NK-92 treated with Interleukin-12 subunit alpha and Interleukin-12 subunit beta, amount 100 ng/mL, for 24 hours (cell line): ENCODE measurements at regions not wholly inside any gene's neighbourhood (a gene's known extent, or its start where the extent isn't known, plus 50 kb on each side); places are given as distances from the start of the nearest gene placed in this dataset.
"Not testable (repeated sequence)": the region's sequence is repeated elsewhere in the genome, so short reads cannot be mapped to it uniquely, and the experiment has no call there.

Experiments used
- DNase-seq: peaks from one replicate; lab custom pipeline; 2025; lab: John Stamatoyannopoulos, UW

DNA sequence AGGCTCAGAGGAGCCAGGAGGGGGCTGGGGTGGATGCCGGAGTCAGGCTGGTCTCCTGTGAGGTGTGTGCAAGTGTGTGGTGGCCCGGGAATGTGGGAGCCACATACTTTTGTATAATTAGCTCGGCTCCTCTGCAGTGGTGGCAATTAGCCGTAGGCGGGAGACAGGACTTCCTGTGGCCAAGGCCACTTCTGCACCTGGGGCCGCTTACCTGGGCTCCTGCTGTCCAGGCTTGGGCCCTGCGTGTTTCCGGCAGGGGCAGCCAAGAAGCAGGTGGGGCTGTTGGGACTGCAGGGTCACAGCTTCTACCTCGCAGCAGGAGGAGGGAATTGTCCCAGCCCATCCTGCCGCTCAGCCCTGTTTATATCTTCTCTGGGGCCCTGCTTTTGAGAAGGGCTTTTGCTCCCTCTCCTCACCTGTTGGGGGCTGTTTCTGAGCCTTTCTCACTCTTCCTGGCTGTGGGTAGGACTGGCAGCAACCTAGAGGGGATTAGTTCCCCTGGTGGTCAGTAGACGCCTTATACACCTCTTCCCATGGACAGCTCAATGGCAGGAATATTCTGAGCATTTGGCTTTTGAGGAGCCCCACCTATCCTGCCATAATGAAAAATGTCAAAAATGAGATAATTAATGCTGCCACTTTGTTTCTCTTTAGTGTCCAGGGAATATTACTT lies 145.4 kb upstream of the PITX1 start:
- no peak for DNase-seq

DNA sequence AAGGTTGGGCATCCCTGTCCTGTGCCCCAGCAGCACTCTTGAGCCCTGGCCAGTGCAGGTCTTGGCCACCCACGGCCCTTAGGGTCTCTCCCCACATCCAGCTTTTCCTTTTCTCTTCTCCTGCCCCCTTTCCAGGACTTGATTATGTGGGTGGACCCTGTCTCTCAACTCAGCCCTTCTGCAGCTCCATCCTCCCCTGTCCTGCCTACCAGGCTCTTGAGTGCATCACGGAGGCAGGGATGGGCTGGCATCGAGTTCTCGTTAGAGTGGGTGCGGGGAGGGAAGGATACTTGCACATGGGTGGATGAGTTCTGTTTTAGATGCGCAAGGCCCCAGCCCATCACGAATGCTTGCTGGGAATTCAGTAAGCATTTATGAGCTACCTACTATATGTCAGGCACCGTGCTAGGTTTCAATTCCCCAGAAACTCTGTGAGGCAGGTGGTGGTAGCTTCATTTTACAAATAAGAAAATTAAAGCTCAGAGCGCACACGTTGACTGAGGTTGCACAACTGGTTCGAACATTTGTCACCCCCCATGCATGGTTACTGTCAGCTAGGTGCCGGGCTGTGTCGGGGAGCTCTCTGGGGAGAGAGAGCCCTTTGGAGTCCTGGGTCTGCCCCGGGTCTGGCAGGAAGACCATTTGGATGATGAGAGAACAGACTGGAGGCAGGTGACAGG lies 144.6 kb upstream of the PITX1 start:
- DNase-seq = no peak

DNA sequence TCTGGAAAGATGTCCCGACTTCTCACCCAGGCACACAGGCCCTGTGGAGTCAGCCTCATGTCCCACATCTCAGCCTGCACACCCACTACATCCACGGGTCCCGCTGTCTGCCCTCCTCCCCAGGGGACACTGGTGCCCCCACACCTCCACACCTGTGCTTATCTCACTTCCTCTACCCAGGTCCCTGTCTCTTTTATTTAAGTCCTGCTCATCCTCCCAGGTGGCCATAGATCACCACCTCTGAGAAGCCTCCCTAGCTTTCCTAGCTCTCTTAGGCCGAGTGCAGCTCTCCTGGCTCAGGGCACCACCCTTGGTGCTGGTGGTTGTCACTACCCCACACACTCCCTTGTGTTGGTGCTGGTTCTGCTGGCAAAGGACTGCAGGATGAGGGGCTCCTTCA lies 143.6 kb upstream of the PITX1 start:
- DNase-seq = no peak

DNA sequence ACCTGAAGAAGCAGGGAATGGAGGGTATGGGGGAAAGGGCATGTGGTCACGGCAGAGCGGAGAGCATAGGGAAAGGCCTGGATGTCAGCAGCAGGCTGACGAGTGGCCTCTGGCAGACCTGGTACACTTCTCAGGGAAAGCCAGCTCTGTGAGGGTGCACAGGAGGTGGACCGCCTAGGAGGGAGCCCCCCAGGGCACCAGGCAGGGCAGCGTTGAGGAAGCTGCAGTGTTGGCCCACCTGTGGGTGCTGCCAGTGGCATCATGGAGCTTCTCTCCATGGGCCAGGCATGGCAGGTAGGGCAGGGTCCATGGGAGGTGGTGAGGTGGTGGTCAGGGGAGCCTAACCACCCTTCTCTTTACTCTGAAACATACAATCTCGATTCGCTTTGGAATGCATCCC lies 143.0 kb upstream of the PITX1 start:
- no peak for DNase-seq

DNA sequence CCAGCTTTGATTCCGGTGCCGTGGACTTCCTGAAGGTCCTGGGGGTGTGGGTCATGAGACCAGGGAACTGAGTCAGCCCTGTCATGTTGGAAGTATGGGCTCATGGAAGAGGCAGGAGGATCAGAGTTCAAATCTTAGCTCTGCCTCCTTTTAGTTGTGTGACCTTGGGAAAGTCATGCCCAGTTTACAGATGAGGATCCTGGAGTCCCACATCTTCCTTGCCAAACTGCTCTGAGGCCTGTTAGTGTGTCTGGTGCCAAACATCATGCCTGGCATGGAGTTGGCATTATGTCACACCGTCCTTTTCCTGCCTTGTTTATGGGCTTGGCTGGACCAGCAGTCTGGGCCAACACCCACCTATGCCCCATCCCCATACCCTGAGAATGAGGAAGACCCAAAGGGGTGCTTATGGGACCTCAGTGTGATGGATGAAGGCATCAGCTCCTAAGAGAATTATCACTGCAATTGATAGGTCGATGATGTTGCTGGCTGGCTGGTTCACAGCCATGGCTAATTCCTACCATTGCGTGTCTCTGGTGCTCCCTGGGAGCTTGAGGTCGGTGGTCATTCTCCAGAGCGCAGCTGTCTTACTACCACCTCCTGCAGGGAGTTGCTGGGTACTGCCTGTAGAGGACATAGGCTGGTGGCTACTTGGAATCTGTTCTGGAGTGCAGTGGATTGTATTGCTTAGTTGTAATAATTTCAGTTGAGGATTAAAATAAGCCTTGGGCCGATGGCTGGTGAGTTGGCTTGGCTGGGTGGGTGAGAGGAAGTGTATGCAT lies 140.5 kb upstream of the PITX1 start:
- no peak for DNase-seq

DNA sequence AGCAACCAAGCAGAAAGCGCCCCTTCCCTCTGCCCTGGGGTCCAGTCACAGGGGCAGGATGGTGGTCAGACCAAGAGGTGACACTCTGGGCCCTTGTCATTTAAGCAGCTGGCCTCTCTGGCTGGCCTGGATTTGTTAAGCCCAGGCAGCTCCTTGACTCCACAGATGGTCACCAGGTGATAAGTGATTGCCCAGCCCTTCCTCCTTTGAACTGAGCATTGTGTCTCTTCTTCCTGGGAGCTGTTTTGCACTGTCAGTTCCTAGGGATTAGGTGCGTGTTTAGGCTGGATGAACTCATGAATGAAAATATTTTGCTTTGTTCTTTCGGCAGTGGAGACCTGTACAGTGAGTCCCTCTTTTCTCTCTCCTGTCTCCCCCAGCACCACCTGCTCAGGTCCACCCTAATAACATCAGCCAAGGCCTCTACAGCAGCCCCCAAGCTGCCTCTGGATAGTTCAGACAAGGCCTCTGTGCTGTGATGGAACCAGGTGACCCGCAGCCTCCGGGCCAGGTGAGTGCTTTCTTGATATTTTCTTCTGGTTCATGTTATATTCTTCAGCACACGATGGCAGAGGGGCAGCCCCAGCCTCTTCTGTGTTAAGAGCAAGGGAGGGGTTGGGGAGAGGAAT lies 139.7 kb upstream of the PITX1 start:
- DNase-seq = no peak

DNA sequence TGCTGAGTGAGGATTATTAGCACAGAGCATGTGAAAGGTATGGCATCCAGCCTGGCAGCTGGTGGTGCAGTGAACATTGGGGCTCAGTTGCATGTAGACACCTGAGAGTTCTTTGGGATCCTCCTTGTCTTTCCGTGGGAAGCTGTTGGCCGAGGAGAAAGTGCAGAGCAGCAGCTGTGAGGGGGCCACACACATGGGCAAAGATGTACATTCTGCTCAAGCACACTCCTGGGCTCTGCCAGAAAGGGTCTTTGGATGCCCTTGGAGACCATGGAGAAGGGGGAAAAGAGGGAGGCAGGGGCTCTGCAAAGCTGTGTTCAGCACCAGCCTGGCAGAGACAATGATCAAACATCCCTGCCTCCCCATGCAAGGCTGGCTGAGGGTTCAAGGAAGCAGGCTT lies 138.7 kb upstream of the PITX1 start:
- DNase-seq = no peak

DNA sequence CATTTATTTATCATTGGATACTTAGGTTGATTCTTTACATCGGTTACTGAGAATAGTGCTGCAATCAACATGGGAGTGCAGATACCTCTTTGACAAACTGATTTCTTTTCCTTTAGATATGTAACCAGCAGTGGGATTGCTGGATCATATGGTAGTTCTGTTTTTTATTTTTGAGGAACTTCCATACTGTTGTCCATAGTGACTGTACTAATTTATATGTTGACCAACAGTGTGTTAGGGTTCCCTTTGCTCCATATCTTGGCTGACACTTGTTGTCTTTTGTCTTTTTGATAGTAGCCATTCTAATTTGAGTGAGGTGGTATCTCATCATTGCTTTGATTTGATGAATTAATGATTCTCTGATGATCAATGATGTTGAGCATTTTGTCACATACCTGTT lies 137.3 kb upstream of the PITX1 start:
- no peak for DNase-seq

DNA sequence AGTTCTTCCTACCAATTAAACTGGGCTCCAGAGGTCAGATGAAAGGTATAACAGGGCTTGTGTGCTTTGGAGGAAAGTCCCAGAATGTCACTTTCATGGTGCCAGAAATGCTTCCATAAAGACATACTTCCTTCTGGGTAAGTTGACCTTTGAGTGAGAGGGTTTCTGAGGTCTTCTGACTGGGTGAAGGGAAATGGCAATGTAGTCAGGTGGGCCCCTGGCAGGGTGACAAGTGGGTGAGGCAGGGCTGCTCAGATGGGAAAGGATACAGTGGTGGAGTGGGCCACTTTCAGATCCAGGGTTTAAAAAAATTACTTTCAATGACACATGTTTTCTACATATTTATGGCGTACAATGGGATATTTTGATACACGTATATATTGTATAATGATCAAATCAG lies 136.5 kb upstream of the PITX1 start:
- DNase-seq = no peak

DNA sequence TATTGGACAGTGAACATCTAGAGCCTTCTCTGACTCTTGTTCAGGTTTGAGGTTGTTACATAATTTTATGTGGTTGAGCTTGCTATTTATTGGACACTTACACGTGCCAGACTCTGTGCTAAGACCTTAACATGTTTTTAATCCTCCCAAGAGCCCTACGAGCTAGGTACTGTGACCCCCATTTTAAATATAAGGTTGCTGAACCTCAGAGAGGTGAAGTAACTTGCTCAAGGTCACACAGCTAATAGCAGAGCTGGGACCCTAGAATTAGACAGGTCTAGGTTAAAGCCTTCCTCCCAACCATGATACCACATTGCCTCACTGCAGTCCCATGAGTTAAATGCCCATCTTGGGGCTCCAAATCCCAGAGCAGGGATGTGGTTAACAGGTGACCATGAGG lies 135.7 kb upstream of the PITX1 start:
- no peak for DNase-seq

DNA sequence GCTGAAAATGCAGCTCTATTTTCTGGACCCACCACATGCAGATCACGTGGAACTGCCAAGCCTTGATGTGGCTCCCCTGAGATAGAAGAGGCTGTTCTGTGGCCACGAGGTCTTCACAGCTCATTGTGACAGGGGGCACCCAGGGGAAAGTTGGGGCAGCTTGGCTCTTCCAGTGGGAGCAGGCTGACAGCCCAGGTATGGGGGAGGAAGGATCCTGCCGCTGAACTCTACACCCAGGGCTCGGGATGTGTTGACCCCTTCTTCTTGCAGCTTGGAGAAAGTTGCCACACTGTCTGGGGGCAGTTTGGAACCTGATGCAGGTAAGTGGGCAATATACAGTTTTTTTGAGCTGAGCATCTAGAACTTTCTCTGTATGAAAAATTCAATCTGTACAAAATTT lies 133.6 kb upstream of the PITX1 start:
- DNase-seq = no peak

DNA sequence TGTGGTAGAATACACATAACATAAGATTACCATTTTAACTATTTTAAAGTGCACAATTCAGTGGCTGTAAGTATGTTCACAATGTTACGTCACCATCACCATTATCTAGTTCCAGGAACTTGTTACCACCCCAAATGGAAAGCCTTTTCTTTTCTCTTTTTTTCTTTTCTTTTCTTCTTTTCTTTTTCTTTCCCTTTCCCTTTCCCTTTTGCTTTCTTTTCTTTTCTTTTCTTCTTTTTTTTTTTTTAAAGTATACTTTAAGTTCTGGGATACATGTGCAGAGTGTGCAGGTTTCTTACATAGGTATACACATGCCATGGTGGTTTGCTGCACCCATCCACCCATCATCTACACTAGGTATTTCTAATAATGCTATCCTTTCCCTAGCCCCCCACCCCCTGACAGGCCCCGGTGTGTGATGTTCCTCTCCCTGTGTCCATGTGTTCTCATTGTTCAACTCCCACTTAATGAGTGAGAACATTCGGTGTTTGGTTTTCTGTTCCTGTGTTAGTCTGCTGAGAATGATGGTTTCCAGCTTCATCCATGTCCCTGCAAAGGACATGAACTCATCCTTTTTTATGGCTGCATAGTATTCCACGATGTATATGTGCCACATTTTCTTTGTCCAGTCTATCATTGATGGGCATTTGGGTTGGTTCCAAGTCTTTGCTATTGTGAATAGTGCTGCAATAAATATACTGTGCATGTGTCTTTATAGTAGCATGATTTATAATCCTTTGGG lies 131.0 kb upstream of the PITX1 start:
- not testable (repeated sequence) for DNase-seq

DNA sequence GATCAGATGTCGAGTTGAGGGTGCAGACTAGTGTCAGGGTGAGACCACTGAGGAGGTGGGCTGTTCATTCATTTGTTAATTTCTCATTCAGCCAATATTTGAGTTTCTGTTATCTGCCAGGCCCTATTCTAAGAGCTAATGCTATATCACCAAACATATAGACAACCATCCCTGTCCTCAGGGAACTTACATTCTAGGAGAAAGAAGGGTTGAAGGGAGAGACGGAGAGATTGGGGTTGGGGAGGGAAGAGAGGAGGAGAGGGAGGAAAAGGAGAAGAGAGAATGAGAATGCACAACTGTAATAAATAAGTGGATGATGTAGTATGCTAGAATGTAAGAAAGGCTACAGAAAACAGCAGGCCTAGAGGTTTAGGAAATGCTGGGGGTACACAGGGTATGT lies 129.9 kb upstream of the PITX1 start:
- no peak for DNase-seq

DNA sequence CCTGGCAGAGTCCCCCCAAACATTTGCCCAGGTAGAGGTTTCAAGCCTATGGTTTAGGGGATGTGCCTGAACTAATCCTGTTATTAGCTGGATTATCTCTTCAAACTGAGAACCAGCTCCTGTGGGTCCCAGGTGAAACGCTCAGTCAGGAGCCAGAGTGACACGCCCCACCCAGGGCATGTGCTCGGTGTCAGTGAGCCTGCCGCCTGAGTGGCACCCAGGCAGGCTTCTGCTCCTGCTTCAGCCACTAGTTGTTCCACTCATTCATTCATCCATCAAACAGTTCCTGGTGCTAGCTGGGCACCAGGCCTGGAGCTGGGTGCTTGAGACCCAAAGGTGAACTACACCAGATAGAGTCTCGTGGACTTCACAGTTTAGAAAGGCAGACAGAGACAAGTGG lies 129.4 kb upstream of the PITX1 start:
- DNase-seq = no peak

DNA sequence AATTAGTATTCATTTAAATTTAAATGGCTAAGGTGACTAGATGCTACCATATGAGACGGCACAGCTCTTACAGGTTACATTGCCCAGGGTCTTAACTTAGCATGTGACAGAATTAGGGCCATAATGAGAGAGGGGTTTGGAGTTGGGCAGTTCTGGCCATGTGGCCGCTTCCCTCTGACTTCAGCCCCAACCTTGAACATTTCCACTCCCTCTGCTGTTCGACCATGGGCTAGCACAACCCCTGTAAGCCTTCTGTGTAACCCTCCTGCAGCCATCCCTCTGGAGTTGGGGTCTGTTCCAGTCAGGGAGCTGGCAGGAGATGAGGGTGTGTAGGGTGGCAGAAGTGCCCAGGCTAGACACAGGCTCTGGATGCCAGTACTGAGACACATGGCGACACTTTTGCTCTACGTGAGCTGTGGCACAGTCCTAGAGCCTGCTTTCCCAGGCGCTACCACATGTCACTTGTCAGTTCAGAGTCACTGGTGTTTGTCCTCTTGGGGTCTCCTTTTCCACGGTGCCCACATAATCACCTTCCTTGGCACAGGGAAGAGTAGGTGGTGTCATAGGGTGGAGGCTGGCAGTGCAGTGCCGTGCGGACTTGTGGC lies 128.7 kb upstream of the PITX1 start:
- no peak for DNase-seq

DNA sequence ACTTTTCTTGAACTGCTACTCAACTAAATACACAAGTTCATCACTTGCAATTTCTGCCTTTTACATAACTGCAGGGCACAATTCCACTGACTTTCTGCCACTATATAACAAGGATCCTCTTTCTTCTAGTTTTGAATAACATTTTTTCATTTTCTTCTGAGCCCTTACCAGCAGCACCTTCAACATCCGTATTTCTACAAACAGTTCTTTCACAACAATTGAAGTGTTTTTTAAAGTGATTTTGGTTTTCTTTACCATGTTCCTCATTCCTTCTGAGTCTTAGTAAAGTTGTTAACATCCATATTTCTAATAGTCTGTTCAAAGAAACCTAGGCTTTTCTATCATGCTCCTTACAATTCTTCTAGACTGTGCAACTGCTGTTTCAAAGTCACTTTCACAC lies 127.2 kb upstream of the PITX1 start:
- no peak for DNase-seq

DNA sequence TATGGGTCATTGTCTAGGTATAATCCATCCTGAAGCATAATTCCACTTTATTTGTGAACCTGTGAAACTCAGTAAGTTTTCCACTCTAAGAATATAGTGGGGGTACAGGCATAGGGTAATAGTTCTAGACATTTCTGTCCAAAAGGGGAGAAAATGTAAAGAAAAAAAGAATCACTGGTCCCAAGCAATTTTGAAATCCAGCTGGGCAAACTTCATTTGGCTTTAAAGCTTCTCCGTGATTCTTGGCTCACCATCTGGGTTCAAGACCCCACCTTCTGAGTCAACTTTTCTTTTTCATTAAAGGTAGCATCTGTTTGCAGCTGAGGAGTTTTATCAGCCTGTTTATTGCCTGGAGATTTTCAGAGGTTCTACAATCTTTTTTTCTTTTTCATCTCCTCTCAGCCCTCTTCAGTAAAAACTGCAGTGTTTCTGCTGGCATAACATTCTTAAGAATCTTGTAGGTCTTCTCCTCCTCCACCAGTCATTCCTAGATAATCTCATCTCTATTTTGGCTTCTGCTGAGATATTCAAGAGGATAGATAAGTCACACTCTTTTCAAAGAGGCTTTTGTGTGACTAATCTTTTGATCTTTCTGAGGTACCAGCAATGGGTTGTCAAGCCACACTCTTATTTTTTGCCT lies 126.1 kb upstream of the PITX1 start:
- DNase-seq = no peak

DNA sequence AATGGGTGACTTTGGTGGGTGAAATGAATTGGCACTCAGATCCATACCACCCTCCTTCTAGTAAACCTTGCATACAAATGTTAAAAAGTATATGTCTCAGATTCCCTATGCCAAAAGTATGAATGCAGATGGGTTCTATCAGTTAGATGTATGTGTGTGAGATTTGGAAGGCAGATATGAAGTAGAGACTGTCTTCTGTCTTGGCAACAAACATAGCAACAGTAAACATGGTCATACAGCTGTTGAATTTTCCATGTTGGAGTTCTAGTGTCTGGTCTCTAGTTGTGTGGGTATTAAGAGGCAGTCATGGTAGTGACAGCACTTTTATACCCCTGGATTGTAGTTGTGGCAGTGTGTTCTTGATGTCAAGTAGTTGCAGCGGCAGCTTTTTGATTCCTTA lies 125.6 kb upstream of the PITX1 start:
- DNase-seq = no peak

DNA sequence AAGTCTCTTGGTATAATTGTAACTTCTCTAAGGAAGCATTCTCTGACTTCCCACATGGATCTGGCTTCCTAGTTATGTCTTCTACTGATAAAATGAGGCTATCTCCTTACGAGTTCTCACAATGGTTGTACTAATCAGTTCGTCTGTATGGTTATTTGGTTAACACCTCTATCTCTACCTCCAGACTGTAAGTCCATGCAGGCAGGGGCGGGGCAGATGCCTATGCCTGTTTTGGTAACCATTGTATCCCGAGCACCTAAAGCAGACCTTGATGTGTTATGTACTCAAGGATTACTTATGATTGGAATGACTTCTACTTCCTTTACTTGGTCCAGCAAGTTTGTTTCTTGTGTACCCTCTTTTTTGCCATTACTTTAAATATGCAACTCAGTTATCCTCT lies 125.0 kb upstream of the PITX1 start:
- DNase-seq = no peak

DNA sequence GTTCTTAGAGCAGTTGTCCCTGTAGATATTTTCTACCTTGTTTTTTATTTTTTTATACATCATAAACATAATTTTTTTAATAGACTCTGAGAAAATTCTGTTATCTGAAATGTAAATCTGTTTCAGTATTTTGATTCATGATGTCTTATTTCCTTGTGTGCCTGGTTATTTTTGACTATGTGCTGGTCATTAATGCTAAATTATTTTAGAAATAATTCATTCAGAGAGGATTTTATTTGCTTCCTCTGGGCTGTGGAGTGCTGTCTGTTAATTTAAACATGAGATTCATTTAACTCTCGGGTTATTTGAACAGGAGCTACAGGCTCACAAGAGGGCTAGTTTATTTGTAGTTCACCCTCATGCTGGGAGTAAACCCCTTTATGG lies 124.3 kb upstream of the PITX1 start:
- no peak for DNase-seq
